ENCODE measurements at regions not wholly inside any gene's neighbourhood (a gene's known extent, or its start where the extent isn't known, plus 50 kb on each side); places are given as distances from the start of the nearest gene placed in this dataset.

DNA sequence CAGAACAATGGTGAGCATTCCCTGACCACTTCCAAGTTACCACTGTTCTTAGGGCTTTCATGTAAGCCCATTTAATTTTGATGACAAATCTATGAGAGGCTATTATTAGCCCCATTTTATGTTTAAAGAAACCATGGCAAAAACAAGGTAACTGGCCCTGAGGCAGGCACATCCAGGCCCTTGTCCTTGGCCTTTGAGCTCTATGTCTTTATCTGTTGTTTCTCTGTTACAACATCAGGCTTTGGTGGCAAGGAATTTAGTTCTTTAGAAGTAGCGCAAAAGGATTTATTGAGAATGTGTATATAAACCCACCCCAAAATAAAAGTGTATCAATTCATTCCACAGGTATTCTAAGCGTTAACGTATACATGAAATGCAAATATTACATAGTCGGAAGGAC is 257.1 kb downstream of the HNMT start:
- TF ChIP-seq BHLHE40 (IDR thresholded peaks at IDR 0.05; ENCODE audit: borderline replicate concordance) (no peak), FOXM1 (IDR thresholded peaks at IDR 0.05; ENCODE audit: borderline replicate concordance) (no peak), ZNF384 (IDR thresholded peaks at IDR 0.05) (no peak)
